Sigmoid colon (tissue), 4 donors: ENCODE measurements at regions not wholly inside any gene's neighbourhood (a gene's known extent, or its start where the extent isn't known, plus 50 kb on each side); places are given as distances from the start of the nearest gene placed in this dataset.
"Not testable (repeated sequence)": the region's sequence is repeated elsewhere in the genome, so short reads cannot be mapped to it uniquely, and the experiment has no call there.

ENCODE experiments used
- CTCF ChIP-seq, 4 experiments: fragments of 450-650 bp in 3 of 4; fragments of 200-600 bp in 1 of 4; IDR thresholded peaks; one replicate each; pipeline ENCODE4 v1.5.1; 2016 to 2019; ENCODE audit warnings: antibody characterized with exemption in 4 of 4, mild to moderate bottlenecking in 3 of 4, moderate library complexity in 2 of 4
- EP300 ChIP-seq, 4 donors: sonication (generic); formaldehyde crosslinking; IDR thresholded peaks; one replicate each; pipeline ENCODE4 v1.6.1; 2017; ENCODE audit warnings: antibody characterized with exemption in 4 of 4
- POLR2AphosphoS5 ChIP-seq, 4 donors: sonication (generic); formaldehyde crosslinking; IDR thresholded peaks; one replicate each; pipeline ENCODE4 v1.6.1; 2017; ENCODE audit warnings: antibody characterized with exemption in 4 of 4

DNA sequence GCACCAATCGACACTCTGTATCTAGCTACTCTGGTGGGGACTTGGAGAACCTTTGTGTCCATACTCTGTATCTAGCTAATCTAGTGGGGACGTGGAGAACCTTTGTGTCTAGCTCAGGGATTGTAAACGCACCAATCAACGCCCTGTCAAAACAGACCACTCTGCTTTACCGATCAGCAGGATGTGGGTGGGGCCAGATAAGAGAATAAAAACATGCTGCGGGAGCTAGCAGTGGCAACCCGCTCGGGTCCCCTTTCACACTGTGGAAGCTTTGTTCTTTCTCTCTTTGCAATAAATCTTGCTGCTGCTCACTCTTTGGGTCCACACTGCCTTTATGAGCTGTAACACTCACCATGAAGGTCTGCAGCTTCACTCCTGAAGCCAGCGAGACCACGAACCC, 104.0 kb upstream of the JCAD start:
- TF ChIP-seq CTCF, EP300, POLR2AphosphoS5 (IDR thresholded peaks at IDR 0.05): not testable (repeated sequence)
